ENCODE measurements at regions not wholly inside any gene's neighbourhood (a gene's known extent, or its start where the extent isn't known, plus 50 kb on each side); places are given as distances from the start of the nearest gene placed in this dataset.

DNA sequence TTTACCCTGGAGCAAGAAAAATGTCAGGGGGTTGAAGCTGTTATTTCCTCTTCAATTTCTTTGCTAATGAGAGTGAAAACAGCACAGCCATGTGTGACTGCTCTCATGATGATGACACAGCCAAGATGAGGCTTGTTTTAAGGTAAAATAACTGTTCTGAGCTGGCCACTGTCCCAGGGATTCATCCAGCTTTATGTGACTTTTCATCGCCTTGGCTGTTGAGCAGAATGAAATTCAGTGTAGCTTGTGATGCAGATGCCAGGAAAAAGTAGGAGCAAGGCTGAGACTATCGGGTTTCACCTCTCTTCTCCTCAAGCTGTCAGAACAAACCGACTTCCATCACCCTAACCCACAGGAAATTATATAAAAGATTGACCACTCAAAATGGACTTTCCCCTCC is 361.8 kb upstream of the CDH5 start:
- TF ChIP-seq, protein P1, sequence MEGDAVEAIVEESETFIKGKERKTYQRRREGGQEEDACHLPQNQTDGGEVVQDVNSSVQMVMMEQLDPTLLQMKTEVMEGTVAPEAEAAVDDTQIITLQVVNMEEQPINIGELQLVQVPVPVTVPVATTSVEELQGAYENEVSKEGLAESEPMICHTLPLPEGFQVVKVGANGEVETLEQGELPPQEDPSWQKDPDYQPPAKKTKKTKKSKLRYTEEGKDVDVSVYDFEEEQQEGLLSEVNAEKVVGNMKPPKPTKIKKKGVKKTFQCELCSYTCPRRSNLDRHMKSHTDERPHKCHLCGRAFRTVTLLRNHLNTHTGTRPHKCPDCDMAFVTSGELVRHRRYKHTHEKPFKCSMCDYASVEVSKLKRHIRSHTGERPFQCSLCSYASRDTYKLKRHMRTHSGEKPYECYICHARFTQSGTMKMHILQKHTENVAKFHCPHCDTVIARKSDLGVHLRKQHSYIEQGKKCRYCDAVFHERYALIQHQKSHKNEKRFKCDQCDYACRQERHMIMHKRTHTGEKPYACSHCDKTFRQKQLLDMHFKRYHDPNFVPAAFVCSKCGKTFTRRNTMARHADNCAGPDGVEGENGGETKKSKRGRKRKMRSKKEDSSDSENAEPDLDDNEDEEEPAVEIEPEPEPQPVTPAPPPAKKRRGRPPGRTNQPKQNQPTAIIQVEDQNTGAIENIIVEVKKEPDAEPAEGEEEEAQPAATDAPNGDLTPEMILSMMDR (IDR thresholded peaks at IDR 0.05): no peak
- no peak for TF ChIP-seq POLR2A (IDR thresholded peaks at IDR 0.05)

Data from uterus (tissue), 2 donors.